K562 (cell line): ENCODE measurements at regions not wholly inside any gene's neighbourhood (a gene's known extent, or its start where the extent isn't known, plus 50 kb on each side); places are given as distances from the start of the nearest gene placed in this dataset.

Source experiments
- ATAC-seq: fragments of 200-7000 bp; cut with Tn5 transposase; 3 replicates; pipeline ENCODE4 v1.9.1; 2020; ENCODE audit warnings: moderate library complexity
- BruUV-seq: library from RNA; stranded (reverse); fragments of 400-500 nt; replicated peaks from 2 replicates; lab custom pipeline; 2021; lab: Mats Ljungman, UMichigan
- CTCF ChIA-PET: fragments of 300-600 bp; formaldehyde crosslinking; extraction: SDS; loops from one replicate; lab custom pipeline; 2021; ENCODE audit warnings: low intra/inter-chr PET ratio; lab: Yijun Ruan, JAX
- POLR2A ChIA-PET: fragments of 300-600, 350-650 bp; sonication (Branson Sonifier 250); formaldehyde crosslinking; extraction: SDS; loops from one replicate; lab custom pipeline; 2021; ENCODE audit warnings: antibody characterized with exemption, inconsistent platforms; lab: Yijun Ruan, JAX
- DNase-seq, 4 experiments: peaks; one replicate each; pipeline versions ENCODE4 v3.0.0 to v3.0.0-alpha.2; 2011 to 2018; ENCODE audit warnings: low spot score in 3 of 4, mixed read lengths in 3 of 4; ENCODE audit errors: extremely low read depth in 1 of 4
- FAIRE-seq: peaks from 2 replicates; lab custom pipeline; 2011; peaks lifted over from hg19 to GRCh38; lab: Jason Lieb, UNC
- H2AFZ ChIP-seq: 2 replicates; pipeline ENCODE4 v1.6.0; 2011; ENCODE audit warnings: low read depth, low read length, control low read depth, inconsistent platforms
- H3K27ac ChIP-seq: fragments of 200-600 bp; 3 replicates; pipeline ENCODE4 v1.8.0; 2011; ENCODE audit warnings: low read depth, mild to moderate bottlenecking, control low read depth, inconsistent platforms, low read length, moderate library complexity, mixed read lengths; ENCODE audit errors: extremely low read depth
- H3K27me3 ChIP-seq, 2 experiments: fragments of 300-600 bp in 1 of 2; 2 replicates in 1 of 2; 3 replicates in 1 of 2; pipeline versions ENCODE4 v1.6.0 to v1.8.0; 2011; ENCODE audit warnings: inconsistent platforms in 2 of 2, low read length in 2 of 2, mild to moderate bottlenecking in 1 of 2, mixed read lengths in 1 of 2, moderate library complexity in 1 of 2; ENCODE audit not compliant: control insufficient read depth in 2 of 2, insufficient read depth in 2 of 2
- H3K36me3 ChIP-seq: fragments of 300-600 bp; 3 replicates; pipeline ENCODE4 v1.8.0; 2011; ENCODE audit warnings: mild to moderate bottlenecking, low read length, inconsistent platforms; ENCODE audit not compliant: control insufficient read depth, insufficient read depth
- H3K4me1 ChIP-seq, 2 experiments: fragments of 200-600 bp in 1 of 2; replicated peaks in 1 of 2; 2 replicates in 1 of 2; 3 replicates in 1 of 2; pipeline versions ENCODE4 v1.5.1 to v1.8.0; 2011; ENCODE audit warnings: inconsistent platforms in 2 of 2, low read length in 2 of 2, mild to moderate bottlenecking in 1 of 2, mixed read lengths in 1 of 2, moderate library complexity in 1 of 2; ENCODE audit not compliant: control insufficient read depth in 2 of 2, insufficient read depth in 2 of 2
- H3K4me2 ChIP-seq: 2 replicates; pipeline ENCODE4 v1.6.1; 2011; ENCODE audit warnings: low read length, control low read depth, inconsistent platforms, mixed read lengths; ENCODE audit not compliant: insufficient read depth
- H3K4me3 ChIP-seq: fragments of 200-600 bp; sonication (generic), shearing (Covaris generic); 2 replicates; pipeline ENCODE4 v1.5.1; 2016; ENCODE audit warnings: control low read depth, inconsistent platforms
- H3K79me2 ChIP-seq: fragments of 200-600 bp; 3 replicates; pipeline ENCODE4 v1.8.0; 2011; ENCODE audit warnings: low read length, inconsistent platforms; ENCODE audit not compliant: control insufficient read depth, insufficient read depth
- H3K9ac ChIP-seq, 2 experiments: 2 replicates each; pipeline versions ENCODE4 v1.6.0 to v1.6.1; 2011; ENCODE audit warnings: low read depth in 2 of 2, low read length in 2 of 2, control low read depth in 1 of 2, inconsistent platforms in 1 of 2, mild to moderate bottlenecking in 1 of 2, mixed read lengths in 1 of 2; ENCODE audit not compliant: insufficient read depth in 1 of 2
- H3K9me1 ChIP-seq: one replicate; pipeline ENCODE4 v1.6.0; 2011; ENCODE audit warnings: inconsistent platforms, mild to moderate bottlenecking, low read length, moderate library complexity; ENCODE audit not compliant: control insufficient read depth, insufficient read depth
- H3K9me3 ChIP-seq: replicated peaks from 2 replicates; pipeline ENCODE4 v1.5.1; 2011; ENCODE audit warnings: low read depth, low read length, inconsistent platforms; ENCODE audit not compliant: control insufficient read depth, insufficient read depth
- H4K20me1 ChIP-seq: replicated peaks from 2 replicates; pipeline ENCODE4 v1.6.1; 2011; ENCODE audit warnings: low read length, inconsistent platforms, mixed read lengths; ENCODE audit not compliant: control insufficient read depth, insufficient read depth
- CBX5 ChIP-seq: IDR thresholded peaks from 2 replicates; pipeline ENCODE4 v1.6.1; 2014; ENCODE audit warnings: low read depth, borderline replicate concordance
- DPF2 ChIP-seq: fragments of 450-650 bp; IDR thresholded peaks from 2 replicates; pipeline ENCODE4 v1.6.1; 2016
- E2F8 ChIP-seq: fragments of 450-650 bp; IDR thresholded peaks from 2 replicates; pipeline ENCODE4 v1.7.1; 2018; ENCODE audit warnings: mild to moderate bottlenecking, low read depth; ENCODE audit not compliant: partially characterized antibody
- HLTF ChIP-seq: fragments of 450-650 bp; IDR thresholded peaks from 2 replicates; pipeline ENCODE4 v1.6.1; 2016
- KAT2B ChIP-seq: IDR thresholded peaks from one replicate; pipeline ENCODE4 v1.6.1; 2012; ENCODE audit warnings: low read depth, mild to moderate bottlenecking, control low read depth, inconsistent platforms, low read length, moderate library complexity
- SAP30 ChIP-seq: fragments of 200-600 bp; sonication (generic); IDR thresholded peaks from 2 replicates; pipeline ENCODE4 v1.6.1; 2012; ENCODE audit warnings: borderline replicate concordance, low read depth, mild to moderate bottlenecking, moderate library complexity, low read length, control low read depth, inconsistent platforms; ENCODE audit not compliant: insufficient read depth, poor library complexity, severe bottlenecking
- STAT5B ChIP-seq: fragments of 250-450 bp; sonication (Bioruptor Pico); IDR thresholded peaks from 2 replicates; pipeline ENCODE4 v1.8.0; 2021; ENCODE audit warnings: mild to moderate bottlenecking, inconsistent platforms
- TAF9B ChIP-seq: fragments of 450-650 bp; IDR thresholded peaks from 2 replicates; pipeline ENCODE4 v1.6.1; 2018; ENCODE audit warnings: mild to moderate bottlenecking; ENCODE audit not compliant: partially characterized antibody
- ZNF655 ChIP-seq: fragments of 250-450 bp; sonication (Bioruptor Pico); IDR thresholded peaks from 2 replicates; pipeline ENCODE4 v1.5.0; 2021
- WGBS: fragments of 100-300 bp; shearing (Covaris generic); methylation state at CpG from one replicate; pipeline ENCODE4 v1.1.6; 2016; ENCODE audit warnings: low coverage, mixed read lengths; ENCODE audit not compliant: insufficient coverage; ENCODE audit errors: missing lambda C conversion rate; 5-methylcytosine and 5-hydroxymethylcytosine counted together
- in situ Hi-C: fragments of 300-500 bp; cut with MboI; formaldehyde crosslinking; loops from 4 replicates; pipeline ENCODE4 v1.15.0; 2018; ENCODE audit warnings: inconsistent platforms, mixed read lengths
- intact Hi-C: fragments of 100-400 bp; cut with micrococcal nuclease; formaldehyde crosslinking; loops from 2 replicates; pipeline ENCODE4 v1.14.2; 2022

- FAIRE-seq (no peak), ATAC-seq (no peak)
- H3K9ac ChIP-seq, result no peak overlapping the region
- no peak overlapping the region for H3K27ac ChIP-seq
- ChIA-PET CTCF (no interaction called here), POLR2A (no interaction called here)
- no TSS peak for BruUV-seq
- no peaks in the 10 kb centered on the region for H3K27me3 ChIP-seq
- H3K4me1 ChIP-seq, result no peaks in the 10 kb centered on the region
- intact Hi-C loops, result no loop called here
- H3K36me3 ChIP-seq, result no peaks in the 10 kb centered on the region
- H2AFZ ChIP-seq, result no peak overlapping the region
- no peaks in the 10 kb centered on the region for H4K20me1 ChIP-seq
- no peak for TF ChIP-seq ZNF655 (CRISPR knock-in tag)
- TF ChIP-seq TAF9B, result no peak
- no peak for TF ChIP-seq STAT5B (CRISPR knock-in tag)
- no peak for TF ChIP-seq HLTF
- no peak for TF ChIP-seq CBX5
- no peak for TF ChIP-seq SAP30
- TF ChIP-seq KAT2B, result no peak
- no peak for TF ChIP-seq E2F8
- no peak for TF ChIP-seq DPF2
- TF ChIP-seq, all 486 proteins: peak for 0
- no peak overlapping the region for H3K4me3 ChIP-seq
- no peaks in the 10 kb centered on the region for H3K9me1 ChIP-seq
- H3K79me2 ChIP-seq, result no peaks in the 10 kb centered on the region
- 0% methylated on average over 6 of the region's 6 CpGs for WGBS
- no peak for DNase-seq
- no peaks in the 10 kb centered on the region for H3K9me3 ChIP-seq
- in situ Hi-C loops, result no loop called here
- H3K4me2 ChIP-seq, result no peak overlapping the region
These were observed 575.2 kb upstream of the WWC1 start for GRCh38 chr5:167716126-167716775.
